Stimulated activated naive CD8-positive, alpha-beta T cell treated with anti-CD3 and anti-CD28 coated beads, Interleukin-15, Interleukin-2, amounts not matched to agents 100 U/mL and 50 U/mL, for 24 hours (primary cell): ENCODE measurements at regions not wholly inside any gene's neighbourhood (a gene's known extent, or its start where the extent isn't known, plus 50 kb on each side); places are given as distances from the start of the nearest gene placed in this dataset.
A peak's percentile ranks its signal among the peaks of the same experiment; 100 is the strongest.
"Not testable (repeated sequence)": the region's sequence is repeated elsewhere in the genome, so short reads cannot be mapped to it uniquely, and the experiment has no call there.

Experiments
- ATAC-seq: fragments of 150-1000 bp; cut with Tn5 transposase; one replicate; pipeline ENCODE4 v1.10.0; 2021
- DNase-seq: peaks from one replicate; pipeline ENCODE4 v3.0.0; 2021

DNA sequence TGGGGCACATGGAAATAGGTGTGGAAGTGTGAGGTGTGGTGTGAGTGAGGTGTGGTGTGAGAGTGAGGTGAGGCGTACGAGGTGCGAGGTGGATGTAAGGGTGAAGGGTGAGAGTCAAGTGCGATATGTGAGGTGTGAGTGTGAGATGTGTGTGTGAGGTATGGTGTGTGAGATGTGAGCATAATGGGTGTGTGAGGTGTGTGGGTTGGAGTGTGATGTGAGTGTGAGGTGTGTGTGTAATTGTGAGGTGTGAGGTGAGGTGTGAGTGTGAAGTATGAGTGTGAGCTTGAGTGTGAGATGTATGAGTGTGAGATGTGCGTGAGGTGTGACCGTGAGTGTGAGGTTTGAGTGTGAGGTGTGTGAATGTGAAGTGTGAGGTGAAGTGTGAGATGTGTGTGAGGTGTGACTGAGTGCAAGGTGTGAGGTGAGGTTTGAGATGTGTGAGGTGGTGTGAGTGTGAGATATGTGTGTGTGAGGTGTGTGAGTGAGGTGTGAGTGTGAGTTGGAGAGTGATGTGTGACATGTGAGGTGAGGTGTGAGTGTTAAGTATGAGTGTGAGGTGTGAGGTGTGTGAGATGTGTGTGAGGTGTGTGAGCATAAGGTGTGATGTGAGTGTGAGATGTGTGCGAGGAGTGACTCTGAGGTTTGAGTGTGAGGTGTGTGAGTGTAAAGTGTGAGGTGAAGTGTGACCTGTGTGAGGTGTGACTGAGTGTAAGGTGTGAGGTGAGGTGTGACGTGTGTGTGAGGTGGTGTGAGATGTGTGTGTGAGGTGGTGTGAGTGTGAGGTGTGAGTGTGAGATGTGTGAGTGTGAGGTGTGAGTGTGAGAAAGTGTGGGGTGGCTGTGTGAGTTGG lies 354.0 kb downstream of the FOXL1 start:
- DNase-seq (no peak), ATAC-seq (no peak)

DNA sequence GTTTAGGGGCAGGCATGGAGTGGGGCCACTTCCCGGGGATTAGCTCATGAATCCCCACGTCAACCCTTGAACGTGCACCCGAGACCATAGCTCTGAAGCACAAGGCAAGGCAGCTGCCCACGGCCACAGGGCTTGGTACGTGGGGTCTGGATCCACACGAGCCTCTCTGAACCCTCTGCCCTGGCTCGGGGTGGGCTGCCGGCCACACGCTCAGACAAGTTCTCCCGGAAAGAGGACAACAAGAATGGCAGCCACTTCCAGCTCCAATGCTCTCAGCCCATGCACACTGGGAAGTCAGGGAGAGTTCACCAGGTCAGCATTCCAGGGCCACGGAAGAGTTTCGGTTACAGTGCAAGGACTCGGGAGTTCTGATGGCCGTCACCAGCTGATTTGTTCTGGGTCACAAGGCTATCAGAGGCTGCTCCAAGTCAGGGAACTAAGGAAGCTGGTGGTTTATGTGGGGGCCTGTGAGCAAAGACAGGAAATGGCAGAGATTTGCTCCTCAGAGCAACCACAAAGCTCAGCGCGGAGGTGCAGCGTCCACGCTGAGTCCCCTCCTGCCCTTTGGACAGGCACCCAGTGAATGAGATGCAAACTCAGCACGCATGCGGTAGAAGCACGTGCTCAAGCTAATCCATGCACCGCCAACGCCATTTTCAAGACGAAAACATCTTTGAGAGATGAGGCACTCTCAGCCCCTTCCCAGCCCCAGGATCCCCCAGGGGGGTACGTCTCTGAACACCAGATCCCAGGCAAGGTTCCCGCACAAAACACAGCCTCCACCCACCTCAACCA lies 356.4 kb downstream of the FOXL1 start:
- no peak for ATAC-seq

DNA sequence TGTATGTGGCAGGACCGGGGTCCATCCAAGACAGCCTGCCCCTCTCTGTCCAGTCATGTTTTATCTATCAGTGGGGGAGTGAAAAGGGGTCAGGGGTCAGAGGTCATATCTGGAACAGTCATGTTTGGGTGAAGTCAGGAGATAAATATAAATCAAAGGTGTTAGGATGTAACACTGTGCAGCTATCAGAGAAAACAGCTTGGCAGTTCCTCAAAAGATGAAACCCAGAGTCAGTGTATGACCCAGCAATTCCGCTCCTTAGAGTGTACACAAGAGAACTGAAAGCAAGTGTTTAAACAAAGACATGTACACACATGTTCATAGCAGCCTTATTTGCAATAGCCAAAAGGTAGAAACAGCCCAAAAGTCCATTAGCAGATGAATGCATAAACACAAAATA lies 361.3 kb downstream of the FOXL1 start:
- no peak for DNase-seq
- ATAC-seq: no peak

More for the DNA sequence above, 356.4 kb downstream of the FOXL1 start:
- DNase-seq: no peak

DNA sequence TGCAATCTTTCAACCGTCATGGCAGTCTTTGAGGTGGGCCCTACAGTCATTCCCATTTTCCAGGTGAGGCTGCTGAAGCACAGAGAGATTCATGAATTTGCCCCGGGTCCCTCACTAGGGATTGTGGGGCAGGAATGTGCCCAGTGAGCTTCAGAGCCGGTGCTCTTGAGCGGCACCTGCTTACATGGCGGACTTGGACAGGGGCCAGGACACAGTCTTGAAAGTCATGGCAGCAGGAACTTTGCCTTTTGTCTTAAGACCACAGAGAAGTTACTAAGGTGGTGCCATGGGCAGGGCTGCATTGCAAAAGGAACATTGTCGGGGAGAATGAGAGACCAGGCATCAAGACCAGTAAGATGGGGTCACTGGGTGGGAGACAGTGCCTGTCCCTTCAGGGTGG lies 363.4 kb downstream of the FOXL1 start:
- DNase-seq (no peak), ATAC-seq (no peak)

DNA sequence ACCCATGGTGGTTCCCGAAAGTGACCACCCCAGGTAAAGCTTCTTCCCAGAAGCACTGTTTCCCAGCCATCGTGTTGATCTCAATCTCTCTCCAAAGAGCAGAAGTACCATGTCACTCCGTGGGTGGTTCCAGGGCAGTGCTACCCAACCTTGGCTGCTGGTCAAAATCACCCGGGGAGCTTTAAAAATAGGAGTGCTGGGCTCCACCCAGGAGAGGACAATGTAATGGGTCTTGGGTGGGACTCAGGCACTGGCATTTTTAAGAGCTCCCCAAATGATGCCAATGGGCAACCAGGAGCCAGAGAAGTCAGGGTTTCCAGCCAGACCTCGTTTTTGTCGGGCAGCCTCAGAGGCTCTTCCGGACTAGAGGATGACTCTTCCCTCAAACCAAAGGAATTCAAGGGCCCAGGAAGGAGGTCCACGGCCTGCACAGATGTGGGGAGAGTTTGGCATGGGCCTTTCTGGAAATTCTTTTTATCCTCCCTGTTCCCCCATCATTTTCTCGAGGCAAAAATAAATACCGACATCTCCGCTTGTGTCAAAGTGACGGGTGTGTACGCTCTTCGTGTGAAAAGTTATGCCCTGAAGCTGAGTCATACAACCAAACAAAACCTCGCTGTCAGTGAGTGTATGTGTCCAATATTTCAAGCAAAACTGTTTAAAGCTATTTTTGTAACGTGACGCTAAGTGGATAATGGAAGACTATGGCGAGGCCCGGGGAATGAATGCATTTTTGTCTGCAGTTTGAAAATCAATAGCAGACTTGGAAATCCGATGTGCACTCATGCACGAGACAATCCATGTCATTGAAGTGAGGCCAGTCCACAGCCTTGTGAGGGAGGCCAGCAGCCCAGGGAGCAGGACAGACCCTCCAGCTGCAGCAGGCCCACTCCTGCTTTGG lies 364.1 kb downstream of the FOXL1 start:
- ATAC-seq: no peak
- no peak for DNase-seq

DNA sequence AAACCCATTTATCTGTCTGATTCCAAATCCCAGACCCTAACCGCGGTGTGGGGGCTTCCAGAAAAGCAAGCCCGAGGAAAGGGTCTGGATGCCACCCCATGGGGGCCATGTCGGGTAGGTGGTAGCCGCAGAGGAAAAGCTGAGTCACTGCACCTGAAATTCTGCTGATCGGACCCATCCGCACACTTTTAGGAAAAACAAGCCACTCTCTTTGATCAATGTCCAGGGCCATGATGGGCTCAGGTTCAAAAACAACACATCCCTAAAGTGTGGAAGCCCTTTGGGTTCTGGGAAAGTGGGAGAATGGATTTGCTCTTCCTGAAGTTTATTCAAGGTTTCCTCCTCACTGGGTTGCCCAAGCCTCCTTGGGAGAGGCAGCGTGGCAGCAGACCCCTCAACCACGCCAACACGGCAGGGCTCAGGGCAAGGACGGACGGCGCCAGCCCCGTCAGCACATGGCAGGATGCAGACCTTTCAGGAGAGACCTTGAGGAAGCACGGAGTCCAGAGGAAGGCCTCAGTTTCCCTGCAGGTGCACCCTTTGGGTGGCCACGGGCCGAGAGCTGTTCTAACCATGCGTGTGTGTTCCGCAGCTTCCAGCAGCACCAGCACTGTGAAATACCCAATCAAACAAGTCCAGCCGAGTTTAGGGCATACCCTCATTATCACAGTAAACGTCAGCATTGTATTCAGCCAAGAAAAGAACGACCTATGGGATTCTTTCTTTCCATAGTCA lies 367.0 kb downstream of the FOXL1 start:
- DNase-seq (no peak), ATAC-seq (no peak)

DNA sequence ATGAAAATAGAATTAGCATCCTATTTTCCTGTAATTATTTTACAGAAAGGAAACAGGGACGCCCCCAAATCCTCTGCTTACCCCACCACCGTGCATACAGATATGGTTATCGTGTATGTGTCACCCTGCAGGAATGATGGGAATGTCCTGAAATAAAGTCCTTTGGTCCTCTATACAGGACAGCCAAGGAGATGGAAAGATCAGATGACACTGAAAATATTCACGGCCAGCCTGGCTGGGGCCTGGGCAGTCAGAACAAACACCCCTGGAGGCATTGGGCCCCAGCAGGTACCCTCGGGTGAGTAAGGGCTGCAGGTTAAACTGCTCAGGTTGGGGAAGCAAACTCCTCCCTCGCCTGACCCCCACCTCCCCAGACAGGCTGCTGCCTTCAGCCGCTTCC lies 368.0 kb downstream of the FOXL1 start:
- no peak for ATAC-seq
- DNase-seq: no peak

DNA sequence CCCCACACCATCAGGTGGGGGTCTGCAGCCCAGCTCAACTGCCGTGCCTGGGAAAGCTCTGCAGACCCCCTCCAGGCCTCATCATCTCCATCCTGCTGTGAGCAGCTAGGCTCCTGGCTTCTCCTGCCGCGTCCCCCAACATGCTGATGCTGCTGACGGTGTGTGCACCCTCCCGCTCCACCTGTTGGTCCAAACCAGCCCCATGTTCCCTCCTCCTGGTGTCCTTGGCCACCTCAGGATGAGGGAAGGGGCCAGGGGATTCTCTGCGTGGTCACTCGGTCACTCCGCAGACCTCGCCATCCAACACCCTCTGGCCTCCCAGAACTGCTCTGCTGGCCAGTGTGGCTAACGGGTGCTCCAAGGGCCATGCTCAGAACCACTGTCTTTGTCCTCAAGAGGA lies 368.6 kb downstream of the FOXL1 start:
- DNase-seq: no peak
- ATAC-seq: no peak

DNA sequence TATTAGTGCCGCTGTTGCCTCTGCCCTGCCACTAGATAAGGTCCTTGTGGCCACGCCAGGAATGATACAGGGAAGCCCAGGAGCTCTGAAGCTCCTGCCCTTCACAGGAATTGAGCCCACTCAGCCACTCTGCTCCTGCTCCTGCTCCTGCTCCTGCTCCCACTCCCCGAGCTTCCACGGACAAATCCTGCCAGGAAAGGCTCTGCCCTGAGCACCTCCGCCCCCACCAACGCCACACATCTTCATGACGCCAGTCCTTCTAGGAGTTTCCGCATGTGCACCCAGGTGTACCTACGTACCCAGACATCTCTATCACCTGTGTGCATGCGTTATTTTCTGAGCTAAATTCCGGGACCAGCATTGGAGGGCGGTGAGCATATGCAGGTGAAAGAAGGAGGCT lies 369.1 kb downstream of the C16orf95 start:
- DNase-seq (no peak), ATAC-seq (no peak)

DNA sequence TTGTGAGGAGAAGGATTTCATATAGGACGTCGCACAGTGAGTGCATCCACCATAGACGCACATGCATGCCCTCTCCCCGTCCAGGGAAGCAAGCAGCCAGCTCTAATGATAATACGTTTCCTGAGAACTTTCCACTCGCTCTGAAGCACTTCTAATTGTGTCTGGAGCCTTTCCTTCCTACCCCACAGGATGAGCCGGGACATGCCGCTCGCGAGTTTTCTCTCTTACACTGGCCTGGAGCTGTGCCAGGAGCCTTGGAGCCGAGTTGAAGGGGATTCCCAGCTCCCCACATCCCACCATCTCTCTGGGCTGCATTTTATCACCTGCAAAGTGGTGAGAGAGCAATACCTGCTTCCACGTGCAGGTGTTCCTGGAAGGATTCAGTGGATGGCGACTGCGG lies 368.1 kb downstream of the C16orf95 start:
- DNase-seq (no peak), ATAC-seq (no peak)

DNA sequence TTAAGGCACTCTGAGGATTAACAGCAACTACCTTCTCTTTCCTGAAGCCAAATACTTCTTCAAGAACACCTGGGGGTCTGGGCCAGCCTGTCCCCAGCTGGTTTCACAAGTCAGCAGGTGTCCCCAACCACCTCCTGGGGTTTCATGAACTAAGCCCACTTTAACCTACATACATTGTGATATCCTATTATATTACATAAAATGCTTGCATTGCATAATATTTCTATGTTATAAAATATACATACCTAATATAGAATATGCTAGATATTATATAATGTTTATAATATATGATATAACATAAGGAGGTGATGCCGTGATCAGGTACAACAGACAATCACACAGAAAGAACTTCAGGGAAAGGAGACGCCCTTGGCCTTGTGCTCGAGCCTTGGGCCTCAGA lies 367.6 kb downstream of the C16orf95 start:
- ATAC-seq: no peak

DNA sequence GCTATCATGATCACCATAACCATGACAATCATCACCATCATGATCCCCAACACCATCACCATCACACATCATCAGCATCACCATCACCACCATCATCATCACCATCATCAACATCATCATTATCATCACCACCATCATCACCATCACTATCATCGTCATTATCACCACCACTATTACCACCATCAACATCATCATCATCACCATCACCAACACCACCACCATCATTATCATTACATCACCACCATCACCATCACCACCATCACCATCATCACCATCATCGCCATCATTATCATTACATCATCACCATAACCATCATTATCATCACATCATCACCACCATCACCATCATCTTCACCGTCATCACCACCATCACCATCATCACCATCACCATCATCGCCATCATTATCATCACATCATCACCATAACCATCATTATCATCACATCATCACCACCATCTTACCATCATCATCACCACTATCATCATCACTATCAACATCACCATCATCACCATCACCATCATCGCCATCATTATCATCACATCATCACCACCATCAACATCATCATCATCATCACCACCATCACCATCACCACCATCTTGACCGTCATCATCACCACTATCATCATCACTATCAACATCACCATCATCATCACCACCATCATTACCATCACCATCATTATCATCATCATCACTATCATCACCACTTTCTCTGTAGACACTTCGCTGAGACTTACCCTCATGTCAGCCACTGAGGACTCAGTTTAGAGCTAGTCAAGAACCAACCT lies 366.0 kb downstream of the C16orf95 start:
- ATAC-seq (no peak), DNase-seq (no peak)

More for the DNA sequence above, 367.6 kb downstream of the C16orf95 start:
- no peak for DNase-seq

DNA sequence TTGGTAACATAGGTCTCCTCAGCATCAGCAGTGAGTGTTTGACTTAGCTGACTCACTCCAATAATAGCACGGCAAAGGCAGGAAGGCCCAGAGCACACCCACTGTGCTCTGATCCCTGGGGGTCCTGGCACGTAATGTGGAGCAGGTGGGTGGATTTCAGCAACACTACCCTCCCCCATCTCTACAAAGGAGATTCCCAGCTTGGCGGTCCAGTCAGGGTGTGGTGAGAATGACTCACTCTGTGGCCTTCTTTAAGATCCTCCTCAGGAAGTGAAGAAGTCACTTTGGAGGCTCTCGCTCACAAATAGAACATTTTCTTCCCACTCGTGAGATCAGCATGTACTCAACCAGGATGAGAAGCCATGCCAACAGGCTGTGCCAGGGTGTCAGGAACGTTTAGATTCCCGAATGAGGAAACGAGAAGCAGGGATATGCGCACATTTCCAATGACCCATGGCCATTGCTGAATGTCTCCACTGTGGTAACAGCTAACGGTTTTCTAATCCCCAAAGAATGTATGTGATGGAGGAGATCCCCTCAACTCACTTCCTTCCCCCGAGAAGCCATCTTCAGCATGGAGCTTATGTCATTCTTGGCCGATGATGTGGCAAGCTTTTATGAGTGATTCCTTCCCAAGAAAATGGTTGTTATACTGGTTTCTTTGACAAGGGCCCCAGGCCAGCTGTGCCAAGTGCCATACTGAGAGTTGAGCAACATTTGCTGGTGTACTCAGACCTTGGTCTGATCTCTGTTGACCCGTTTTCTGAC lies 365.2 kb downstream of the C16orf95 start:
- DNase-seq (no peak), ATAC-seq (no peak)

DNA sequence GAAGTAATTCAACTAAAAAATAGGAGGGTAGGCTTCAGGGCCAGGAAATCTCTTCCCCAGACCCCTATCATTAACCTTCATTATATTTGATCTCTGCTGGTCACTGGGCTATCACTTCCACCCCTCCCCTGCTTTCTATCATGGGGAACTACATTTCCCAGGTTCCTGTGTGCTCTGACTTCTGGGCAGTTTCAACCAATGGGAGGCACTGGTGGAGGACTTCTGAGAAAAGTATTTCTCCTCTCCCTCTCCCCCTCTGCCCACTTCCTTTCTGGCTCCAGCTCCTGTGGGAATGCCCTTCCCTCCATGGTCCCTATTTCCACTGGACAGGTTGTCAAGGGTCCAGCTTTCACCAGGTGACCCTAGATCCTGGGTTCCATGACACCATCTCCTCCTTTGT lies 364.4 kb downstream of the C16orf95 start:
- DNase-seq (no peak), ATAC-seq (no peak)

DNA sequence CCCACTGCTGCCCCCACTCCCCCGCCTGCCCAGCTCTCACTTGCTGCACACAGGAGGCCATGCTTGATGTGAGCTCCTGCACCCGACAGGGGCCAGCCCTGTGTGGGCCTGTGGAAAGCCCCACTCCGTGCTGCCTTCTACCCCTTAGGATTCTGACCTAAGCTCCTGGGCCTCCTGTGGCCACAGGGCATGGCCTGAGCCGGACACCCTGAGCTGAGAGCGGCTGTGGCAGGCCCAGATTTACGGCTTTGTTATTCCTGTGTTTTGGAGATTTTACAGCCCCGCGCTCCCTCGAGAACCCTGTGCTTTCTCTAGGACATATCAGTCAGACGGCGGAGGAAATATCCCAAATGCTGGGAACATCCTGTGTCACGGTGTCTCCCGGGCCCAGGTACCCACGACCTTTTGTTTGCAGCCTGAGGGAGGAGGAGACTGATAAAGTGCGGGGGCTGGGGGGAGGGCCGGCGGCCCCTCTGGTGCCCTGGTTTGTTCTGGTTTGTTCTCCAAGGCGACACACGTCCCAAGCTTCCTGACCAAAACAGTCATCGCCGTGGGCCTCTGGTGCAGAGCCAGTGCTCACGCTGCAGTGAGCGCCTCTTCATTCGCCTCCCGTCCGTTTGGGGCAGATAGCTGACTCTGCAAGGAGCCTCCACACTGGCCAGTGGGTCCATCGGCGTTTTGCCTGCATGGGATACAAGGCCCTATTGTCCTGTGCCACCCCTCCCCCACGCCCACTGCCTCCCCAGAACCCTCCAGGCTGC lies 363.4 kb downstream of the C16orf95 start:
- no peak for ATAC-seq
- no peak for DNase-seq

DNA sequence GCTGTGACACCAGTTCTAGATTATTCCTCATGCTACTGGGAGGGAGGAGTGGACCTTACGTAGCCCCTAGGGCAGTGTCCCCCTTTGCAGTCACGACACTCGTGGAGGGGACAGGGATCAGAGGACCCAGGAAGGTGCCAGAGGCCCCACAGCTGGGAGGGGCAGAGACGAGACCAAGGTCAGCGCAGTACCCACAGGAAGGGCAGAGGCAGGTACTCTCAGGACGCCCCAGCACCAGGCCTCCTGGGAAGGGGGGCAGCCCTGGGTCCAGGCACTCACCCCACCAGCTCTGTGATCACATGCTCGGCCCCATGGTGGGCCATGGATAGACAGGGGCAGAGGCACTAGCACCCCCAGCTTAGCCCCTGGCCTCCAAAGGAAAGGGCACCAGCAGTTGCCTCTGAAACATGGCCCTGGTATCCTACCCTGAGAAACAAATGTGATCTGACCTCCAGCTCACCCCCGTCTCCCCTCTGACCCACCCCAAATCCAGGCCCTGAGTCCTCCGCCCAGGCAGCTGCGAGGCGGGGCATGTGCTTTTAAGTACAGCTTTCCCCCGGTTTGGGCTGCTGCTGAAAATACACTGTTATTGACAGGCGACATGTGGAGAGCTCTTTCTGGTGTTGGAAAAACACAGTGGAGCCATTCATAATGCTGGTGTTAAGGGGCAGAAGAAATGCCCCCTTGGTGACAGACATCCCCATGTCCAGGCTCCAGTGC lies 361.9 kb downstream of the C16orf95 start:
- DNase-seq (no peak), ATAC-seq (no peak)

DNA sequence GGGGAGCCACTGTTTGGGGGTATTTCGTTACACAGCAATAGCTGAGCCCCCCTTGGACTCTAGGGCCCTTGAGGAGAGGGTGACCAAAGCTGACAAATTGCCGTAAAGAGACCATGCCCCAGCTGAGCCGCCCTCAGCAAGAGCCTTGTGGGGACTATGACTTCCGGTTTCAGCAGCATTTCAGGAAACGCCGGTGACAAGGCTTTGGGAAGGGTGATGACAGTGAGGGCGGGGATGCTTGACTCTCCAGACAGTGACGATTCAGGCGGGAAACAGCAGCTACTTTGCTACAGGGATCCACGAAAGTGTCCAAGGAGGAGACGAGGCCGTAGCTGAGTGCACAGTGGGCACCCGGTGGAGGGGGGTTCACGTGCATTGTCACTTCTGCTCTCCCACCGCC lies 360.8 kb downstream of the C16orf95 start:
- peak; percentile 7 for ATAC-seq
- no peak for DNase-seq

DNA sequence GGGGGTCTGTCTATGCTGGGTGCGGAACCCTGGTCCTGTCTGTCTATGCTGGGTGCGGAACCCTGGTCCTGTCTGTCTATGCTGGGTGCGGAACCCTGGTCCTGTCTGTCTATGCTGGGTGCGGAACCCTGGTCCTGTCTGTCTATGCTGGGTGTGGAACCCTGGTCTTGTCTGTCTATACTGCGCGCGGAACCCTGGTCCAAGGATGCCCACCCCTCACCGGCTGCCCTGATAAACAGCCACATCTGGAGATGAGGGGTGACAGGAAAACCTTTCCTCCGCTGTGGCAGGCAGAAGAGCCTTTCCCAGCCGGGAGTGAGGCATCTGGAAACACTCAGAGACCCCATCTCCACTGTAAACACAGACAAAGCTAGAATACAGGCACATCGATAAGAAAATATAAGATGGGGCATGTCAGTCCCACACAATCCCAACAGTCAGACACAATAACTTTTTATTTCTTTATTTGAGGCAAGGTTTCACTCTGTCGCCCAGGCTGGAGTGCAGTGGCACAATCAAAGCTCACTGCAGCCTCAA lies 359.5 kb downstream of the C16orf95 start:
- ATAC-seq, DNase-seq: not testable (repeated sequence)
